Endothelial cell of umbilical vein (primary cell): ENCODE measurements at regions not wholly inside any gene's neighbourhood (a gene's known extent, or its start where the extent isn't known, plus 50 kb on each side); places are given as distances from the start of the nearest gene placed in this dataset.
"Not testable (repeated sequence)": the region's sequence is repeated elsewhere in the genome, so short reads cannot be mapped to it uniquely, and the experiment has no call there.

Experiments used
- BruUV-seq: library from RNA; stranded (reverse); fragments of 400-500 nt; replicated peaks from 2 replicates; lab custom pipeline; 2021; lab: Mats Ljungman, UMichigan
- CTCF ChIA-PET: fragments of 300-600, 350-600 bp; sonication (Branson Sonifier 250); formaldehyde crosslinking; loops from one replicate; lab custom pipeline; 2021; ENCODE audit warnings: antibody characterized with exemption, inconsistent platforms; lab: Charles Lee
- POLR2A ChIA-PET: fragments of 300-600, 350-600 bp; sonication (Branson Sonifier 250); formaldehyde crosslinking; loops from one replicate; lab custom pipeline; 2021; ENCODE audit warnings: antibody characterized with exemption, inconsistent platforms; lab: Charles Lee
- DNase-seq: peaks from one replicate; pipeline ENCODE4 v3.0.0-alpha.2; 2011; ENCODE audit warnings: low read depth, low spot score
- FAIRE-seq: peaks from 2 replicates; lab custom pipeline; 2011; peaks lifted over from hg19 to GRCh38; lab: Jason Lieb, UNC
- H2AFZ ChIP-seq: 2 replicates; pipeline ENCODE4 v1.6.0; 2012; ENCODE audit warnings: low read depth, low read length, control low read depth, inconsistent platforms
- H3K27ac ChIP-seq: 2 replicates; pipeline ENCODE4 v1.5.1; 2011; ENCODE audit warnings: low read depth, mild to moderate bottlenecking, control low read depth, low read length, moderate library complexity; ENCODE audit not compliant: insufficient read depth
- H3K27me3 ChIP-seq, 2 experiments: 2 replicates each; pipeline versions ENCODE4 v1.6.0 to v1.6.1; 2011; ENCODE audit warnings: low read length in 2 of 2, mixed read lengths in 1 of 2; ENCODE audit not compliant: control insufficient read depth in 2 of 2, insufficient read depth in 2 of 2
- H3K36me3 ChIP-seq, 2 experiments: 2 replicates in 1 of 2; 3 replicates in 1 of 2; pipeline ENCODE4 v1.5.1; 2011; ENCODE audit warnings: low read length in 2 of 2, mild to moderate bottlenecking in 1 of 2, moderate library complexity in 1 of 2; ENCODE audit not compliant: control insufficient read depth in 2 of 2, insufficient read depth in 2 of 2; ENCODE audit errors: extremely low read depth in 1 of 2
- H3K4me1 ChIP-seq: 3 replicates; pipeline ENCODE4 v1.5.1; 2011; ENCODE audit warnings: mild to moderate bottlenecking, low read length; ENCODE audit not compliant: control insufficient read depth, insufficient read depth; ENCODE audit errors: extremely low read depth
- H3K4me2 ChIP-seq: 2 replicates; pipeline ENCODE4 v1.6.1; 2011; ENCODE audit warnings: low read length, control low read depth, mixed read lengths; ENCODE audit not compliant: insufficient read depth
- H3K4me3 ChIP-seq, 3 experiments: fragments of 200-600 bp in 1 of 3; sonication (generic), shearing (Covaris generic) in 1 of 3; replicated peaks in 1 of 3; 2 replicates each; pipeline ENCODE4 v1.5.1; 2011 to 2016; ENCODE audit warnings: control low read depth in 3 of 3, low read length in 3 of 3, mild to moderate bottlenecking in 2 of 3, inconsistent platforms in 1 of 3, low read depth in 1 of 3, moderate library complexity in 1 of 3; ENCODE audit not compliant: insufficient read depth in 1 of 3
- H3K79me2 ChIP-seq: 2 replicates; pipeline ENCODE4 v1.6.0; 2012; ENCODE audit warnings: low read length, inconsistent platforms; ENCODE audit not compliant: control insufficient read depth, insufficient read depth
- H3K9ac ChIP-seq: replicated peaks from 2 replicates; pipeline ENCODE3; 2011; ENCODE audit warnings: low read length, control low read depth; ENCODE audit not compliant: insufficient read depth; ENCODE audit errors: extremely low read depth
- H3K9me1 ChIP-seq: replicated peaks from 3 replicates; pipeline ENCODE4 v1.6.0; 2011; ENCODE audit warnings: mild to moderate bottlenecking, low read length; ENCODE audit not compliant: control insufficient read depth, insufficient read depth; ENCODE audit errors: extremely low read depth
- H3K9me3 ChIP-seq: replicated peaks from 2 replicates; pipeline ENCODE4 v1.5.1; 2012; ENCODE audit warnings: low read length, inconsistent platforms; ENCODE audit not compliant: control insufficient read depth, insufficient read depth
- H4K20me1 ChIP-seq: replicated peaks from 2 replicates; pipeline ENCODE3; 2011; ENCODE audit warnings: mild to moderate bottlenecking, low read length; ENCODE audit not compliant: control insufficient read depth, insufficient read depth; ENCODE audit errors: extremely low read depth
- CTCF ChIP-seq, 2 donors: IDR thresholded peaks; 1 replicate in 1 of 2; 2 replicates in 1 of 2; pipeline ENCODE4 v1.5.1; 2011; ENCODE audit warnings: low read length in 2 of 2, mild to moderate bottlenecking in 2 of 2, moderate library complexity in 2 of 2, control low read depth in 1 of 2, inconsistent platforms in 1 of 2, low read depth in 1 of 2; ENCODE audit not compliant: insufficient read depth in 1 of 2; ENCODE audit errors: extremely low read depth in 1 of 2
- EZH2 ChIP-seq: IDR thresholded peaks from 2 replicates; pipeline ENCODE4 v1.6.1; 2012; ENCODE audit warnings: borderline replicate concordance, low read depth, mild to moderate bottlenecking, moderate library complexity, low read length, inconsistent platforms; ENCODE audit not compliant: severe bottlenecking
- FOS ChIP-seq: IDR thresholded peaks from 2 replicates; pipeline ENCODE4 v1.6.1; 2011; ENCODE audit warnings: mild to moderate bottlenecking, low read length, moderate library complexity, borderline replicate concordance; ENCODE audit not compliant: insufficient read depth
- GATA2 ChIP-seq: IDR thresholded peaks from 2 replicates; pipeline ENCODE4 v1.7.0; 2011; ENCODE audit warnings: low read depth, mild to moderate bottlenecking, moderate library complexity, mixed read lengths, low read length; ENCODE audit not compliant: insufficient read length, insufficient read depth
- JUN ChIP-seq: IDR thresholded peaks from 2 replicates; pipeline ENCODE4 v1.6.1; 2011; ENCODE audit warnings: borderline replicate concordance, low read depth; ENCODE audit not compliant: insufficient read length, insufficient read depth
- MYC ChIP-seq: IDR thresholded peaks from one replicate; pipeline ENCODE4 v1.6.1; 2011; ENCODE audit warnings: mild to moderate bottlenecking, low read depth, low read length
- POLR2A ChIP-seq: IDR thresholded peaks from 2 replicates; pipeline ENCODE4 v1.6.1; 2012; ENCODE audit warnings: low read depth, mild to moderate bottlenecking, control low read depth, low read length
- POLR2AphosphoS5 ChIP-seq: IDR thresholded peaks from 2 replicates; pipeline ENCODE4 v1.6.1; 2012; ENCODE audit warnings: low read depth, mild to moderate bottlenecking, control low read depth, low read length, moderate library complexity; ENCODE audit not compliant: insufficient read depth
- dilution Hi-C: fragments of 300-500 bp; cut with MboI; formaldehyde crosslinking; loops from one replicate; pipeline ENCODE4 v1.15.0; 2019; ENCODE audit warnings: low sequenced_read_pairs; ENCODE audit not compliant: extremely low pct_ligation_motif_present
- intact Hi-C: fragments of 100-400 bp; cut with micrococcal nuclease; formaldehyde crosslinking; loops from one replicate; pipeline ENCODE4 v1.10.0; 2022
- TF ChIP-seq, protein P1 (sequence below): IDR thresholded peaks from 2 replicates; pipeline ENCODE4 v1.6.1; 2011; ENCODE audit not compliant: insufficient read depth, insufficient read length

DNA sequence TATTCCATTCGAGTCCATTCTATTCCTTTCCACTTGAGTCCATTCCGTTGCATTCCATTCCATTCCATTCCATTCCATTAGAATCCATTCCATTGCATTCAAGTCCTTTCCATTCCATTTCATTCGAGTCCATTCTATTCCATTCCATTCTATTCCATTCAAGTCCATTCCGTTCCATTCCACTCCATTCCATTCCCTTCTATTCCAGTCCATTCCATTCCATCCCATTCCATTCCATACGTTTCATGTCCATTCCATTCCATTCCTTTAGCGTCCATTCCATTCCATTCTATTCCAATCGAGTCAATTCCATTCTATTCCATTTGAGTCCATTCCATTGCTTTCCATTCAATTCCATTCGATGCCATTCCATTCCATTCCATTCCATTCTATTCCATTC lies 4804.0 kb upstream of the OR11H1 start:
- H3K36me3 ChIP-seq, BruUV-seq, intact Hi-C loops, H3K27ac ChIP-seq, H3K4me2 ChIP-seq, CTCF ChIA-PET, H3K4me3 ChIP-seq, dilution Hi-C loops, H3K79me2 ChIP-seq, H3K9ac ChIP-seq, H3K27me3 ChIP-seq, H4K20me1 ChIP-seq, H3K9me1 ChIP-seq, POLR2A ChIA-PET, H3K4me1 ChIP-seq, H2AFZ ChIP-seq, FAIRE-seq: not testable (repeated sequence)
- DNase-seq, result peak; percentile 1
- peaks cover 56% of the 10 kb centered on the region for H3K9me3 ChIP-seq

DNA sequence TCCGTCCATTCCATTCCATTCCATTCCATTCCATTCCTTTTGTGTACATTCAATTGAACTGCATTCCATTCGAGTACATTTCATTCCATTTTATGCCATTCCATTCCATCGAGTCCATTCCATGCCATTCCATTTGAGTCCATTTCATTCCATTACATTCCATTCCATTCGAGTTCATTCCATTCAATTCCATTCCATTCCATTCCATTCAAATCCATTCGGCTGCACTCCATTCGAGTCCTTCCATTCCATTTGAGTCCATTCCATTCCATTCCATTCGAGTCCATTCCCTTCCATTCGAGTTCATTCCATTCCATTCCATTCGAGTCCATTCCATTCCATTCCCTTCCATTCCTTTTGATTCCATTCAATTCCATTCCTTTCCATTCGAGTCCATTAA lies 4800.6 kb upstream of the OR11H1 start:
- CTCF ChIA-PET, result no interaction called here
- POLR2A ChIA-PET, result no interaction called here
- TF ChIP-seq POLR2A, result no peak
- no peak for TF ChIP-seq POLR2AphosphoS5
- no peak for TF ChIP-seq FOS
- TF ChIP-seq, protein P1, sequence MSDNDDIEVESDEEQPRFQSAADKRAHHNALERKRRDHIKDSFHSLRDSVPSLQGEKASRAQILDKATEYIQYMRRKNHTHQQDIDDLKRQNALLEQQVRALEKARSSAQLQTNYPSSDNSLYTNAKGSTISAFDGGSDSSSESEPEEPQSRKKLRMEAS, result no peak
- TF ChIP-seq CTCF (IDR thresholded peaks at IDR 0.05; ENCODE audit: extremely low read depth in 1 of 2, insufficient read depth in 1 of 2, low read depth in 1 of 2, low read length in 2 of 2), result no peak
- TF ChIP-seq JUN, result no peak
- no peak for TF ChIP-seq GATA2
- TF ChIP-seq MYC, result no peak
- TF ChIP-seq EZH2, result no peak
- dilution Hi-C loops (no loop called here), intact Hi-C loops (no loop called here)
- H3K9me3 ChIP-seq, result peaks cover 60% of the 10 kb centered on the region
- no peak for FAIRE-seq
- H3K4me1 ChIP-seq, result no peaks in the 10 kb centered on the region
- no TSS peak for BruUV-seq
- H3K27me3 ChIP-seq, result no peaks in the 10 kb centered on the region
- no peak overlapping the region for H3K9ac ChIP-seq
- H2AFZ ChIP-seq, result no peak overlapping the region
- no peaks in the 10 kb centered on the region for H3K9me1 ChIP-seq
- no peak overlapping the region for H3K4me2 ChIP-seq
- no peaks in the 10 kb centered on the region for H3K36me3 ChIP-seq
- H3K27ac ChIP-seq, result no peak overlapping the region
- H3K79me2 ChIP-seq, result no peaks in the 10 kb centered on the region
- no peak for DNase-seq
- no peak overlapping the region for H3K4me3 ChIP-seq
- no peaks in the 10 kb centered on the region for H4K20me1 ChIP-seq

- BruUV-seq, H3K27ac ChIP-seq, intact Hi-C loops, DNase-seq, POLR2A ChIA-PET, H3K36me3 ChIP-seq, H3K4me1 ChIP-seq, H4K20me1 ChIP-seq, H3K4me3 ChIP-seq, H3K4me2 ChIP-seq, dilution Hi-C loops, H3K27me3 ChIP-seq, H3K9ac ChIP-seq, FAIRE-seq, CTCF ChIA-PET, H3K79me2 ChIP-seq, H2AFZ ChIP-seq, H3K9me1 ChIP-seq: not testable (repeated sequence)
- peaks cover 49% of the 10 kb centered on the region for H3K9me3 ChIP-seq
Measured at GRCh38 chr22:10729979-10730378, 4798.0 kb upstream of the OR11H1 start.
